UCSD-AML1 (cell line): ENCODE measurements at regions not wholly inside any gene's neighbourhood (a gene's known extent, or its start where the extent isn't known, plus 50 kb on each side); places are given as distances from the start of the nearest gene placed in this dataset.
"Not testable (repeated sequence)": the region's sequence is repeated elsewhere in the genome, so short reads cannot be mapped to it uniquely, and the experiment has no call there.

Experiments used
- DNase-seq: peaks from one replicate; lab custom pipeline; 2025; ENCODE audit not compliant: unreplicated experiment; lab: John Stamatoyannopoulos, UW

GRCh38 chr17:54177606-54178308 lies 355.0 kb downstream of the KIF2B start:
- DNase-seq = no peak

GRCh38 chr17:54180950-54181349 lies 358.2 kb downstream of the KIF2B start:
- DNase-seq = no peak

GRCh38 chr17:54191261-54191660 lies 368.5 kb downstream of the KIF2B start:
- DNase-seq = no peak

GRCh38 chr17:54194268-54194667 lies 371.5 kb downstream of the KIF2B start:
- DNase-seq = no peak

- DNase-seq = no peak
Observed at GRCh38 chr17:54196751-54197150, 374.0 kb downstream of the KIF2B start.

GRCh38 chr17:54201380-54201779 lies 378.7 kb downstream of the KIF2B start:
- not testable (repeated sequence) for DNase-seq

GRCh38 chr17:54220829-54221228 lies 398.1 kb downstream of the KIF2B start:
- DNase-seq = no peak

- no peak for DNase-seq
Observed at GRCh38 chr17:54221499-54221898, 398.8 kb downstream of the KIF2B start.

- no peak for DNase-seq
Observed at GRCh38 chr17:54235571-54235970, 412.8 kb downstream of the KIF2B start.

- DNase-seq = no peak
Observed at GRCh38 chr17:54237911-54238515, 415.3 kb downstream of the KIF2B start.

GRCh38 chr17:54239291-54239690 lies 416.6 kb downstream of the KIF2B start:
- no peak for DNase-seq

GRCh38 chr17:54255696-54256095 lies 433.0 kb downstream of the KIF2B start:
- DNase-seq = no peak

- DNase-seq = no peak
Observed at GRCh38 chr17:54256401-54256929, 433.7 kb downstream of the KIF2B start.

GRCh38 chr17:54257440-54257839 lies 434.7 kb downstream of the KIF2B start:
- no peak for DNase-seq

GRCh38 chr17:54259476-54259875 lies 436.7 kb downstream of the KIF2B start:
- no peak for DNase-seq

- no peak for DNase-seq
Observed at GRCh38 chr17:54261465-54261864, 438.7 kb downstream of the KIF2B start.

- no peak for DNase-seq
Observed at GRCh38 chr17:54269881-54270280, 447.2 kb downstream of the KIF2B start.

GRCh38 chr17:54270499-54270898 lies 447.8 kb downstream of the KIF2B start:
- no peak for DNase-seq

- DNase-seq = no peak
Observed at GRCh38 chr17:54277868-54278267, 455.1 kb downstream of the KIF2B start.

GRCh38 chr17:54280741-54281140 lies 458.0 kb downstream of the KIF2B start:
- no peak for DNase-seq

GRCh38 chr17:54282886-54283285 lies 460.2 kb downstream of the KIF2B start:
- no peak for DNase-seq

GRCh38 chr17:54307351-54307750 lies 484.6 kb downstream of the KIF2B start:
- no peak for DNase-seq

GRCh38 chr17:54324813-54325212 lies 502.1 kb downstream of the KIF2B start:
- no peak for DNase-seq
